GM23248 (cell line): ENCODE measurements at regions not wholly inside any gene's neighbourhood (a gene's known extent, or its start where the extent isn't known, plus 50 kb on each side); places are given as distances from the start of the nearest gene placed in this dataset.
"Not testable (repeated sequence)": the region's sequence is repeated elsewhere in the genome, so short reads cannot be mapped to it uniquely, and the experiment has no call there.

Experiments
- DNase-seq: peaks from one replicate; pipeline ENCODE4 v3.0.0-alpha.2; 2015
- H2AFZ ChIP-seq: fragments of 200-600 bp; sonication (generic); 2 replicates; pipeline ENCODE4 v1.6.1; 2016; ENCODE audit warnings: antibody characterized with exemption
- H3F3A ChIP-seq: fragments of 200-600 bp; sonication (generic); 2 replicates; pipeline ENCODE4 v1.6.1; 2016; ENCODE audit warnings: mild to moderate bottlenecking, antibody characterized with exemption, mixed run types; ENCODE audit not compliant: insufficient read depth
- H3K27ac ChIP-seq: fragments of 200-600 bp; sonication (generic); 2 replicates; pipeline ENCODE4 v1.5.1; 2016; ENCODE audit warnings: mild to moderate bottlenecking
- H3K27me3 ChIP-seq: fragments of 200-600 bp; sonication (generic); replicated peaks from 2 replicates; pipeline ENCODE4 v1.6.1; 2016; ENCODE audit warnings: mild to moderate bottlenecking; ENCODE audit not compliant: insufficient read depth
- H3K36me3 ChIP-seq: fragments of 200-600 bp; sonication (generic); 2 replicates; pipeline ENCODE4 v1.6.1; 2016; ENCODE audit warnings: low read depth, mild to moderate bottlenecking
- H3K4me1 ChIP-seq: fragments of 200-600 bp; sonication (generic); 2 replicates; pipeline ENCODE4 v1.6.1; 2016; ENCODE audit warnings: mild to moderate bottlenecking; ENCODE audit not compliant: insufficient read depth
- H3K4me2 ChIP-seq: fragments of 200-600 bp; sonication (generic); one replicate; pipeline ENCODE4 v1.6.1; 2016; ENCODE audit warnings: mild to moderate bottlenecking; ENCODE audit not compliant: unreplicated experiment
- H3K4me3 ChIP-seq: fragments of 200-600 bp; sonication (generic); 2 replicates; pipeline ENCODE4 v1.5.1; 2016; ENCODE audit warnings: mild to moderate bottlenecking
- H3K79me2 ChIP-seq: fragments of 200-600 bp; sonication (generic); 2 replicates; pipeline ENCODE4 v1.6.1; 2016; ENCODE audit warnings: mild to moderate bottlenecking; ENCODE audit not compliant: insufficient read depth
- H3K9ac ChIP-seq: fragments of 200-600 bp; sonication (generic); 2 replicates; pipeline ENCODE4 v1.6.1; 2016; ENCODE audit warnings: mild to moderate bottlenecking
- H3K9me2 ChIP-seq: fragments of 200-600 bp; sonication (generic); 2 replicates; pipeline ENCODE4 v1.6.1; 2016; ENCODE audit warnings: mixed run types, mild to moderate bottlenecking, moderate library complexity; ENCODE audit not compliant: insufficient read depth
- H3K9me3 ChIP-seq: fragments of 200-600 bp; sonication (generic); one replicate; pipeline ENCODE4 v1.6.1; 2017; ENCODE audit warnings: low read depth
- H4K20me1 ChIP-seq: fragments of 200-600 bp; sonication (generic); 2 replicates; pipeline ENCODE4 v1.6.0; 2016; ENCODE audit not compliant: insufficient read depth
- EZH2 ChIP-seq: fragments of 200-600 bp; sonication (generic); IDR thresholded peaks from 2 replicates; pipeline ENCODE4 v1.6.1; 2018; ENCODE audit warnings: antibody characterized with exemption, mild to moderate bottlenecking; ENCODE audit not compliant: insufficient read depth, poor library complexity, severe bottlenecking
- EZH2phosphoT487 ChIP-seq: fragments of 200-600 bp; sonication (generic); IDR thresholded peaks from 2 replicates; pipeline ENCODE4 v1.6.1; 2018; ENCODE audit warnings: antibody characterized with exemption, moderate library complexity, mild to moderate bottlenecking, low read depth; ENCODE audit not compliant: insufficient read depth
- WGBS, 2 experiments: methylation state at CpG; one replicate each; pipeline ENCODE4 v1.1.6; 2015 to 2017; ENCODE audit warnings: low lambda C conversion rate in 2 of 2, low coverage in 1 of 2; ENCODE audit errors: missing lambda C conversion rate in 2 of 2; 5-methylcytosine and 5-hydroxymethylcytosine counted together
- in situ Hi-C: fragments of 300-500 bp; cut with MboI; formaldehyde crosslinking; loops from 2 replicates; pipeline ENCODE4 v1.15.0; 2020

DNA sequence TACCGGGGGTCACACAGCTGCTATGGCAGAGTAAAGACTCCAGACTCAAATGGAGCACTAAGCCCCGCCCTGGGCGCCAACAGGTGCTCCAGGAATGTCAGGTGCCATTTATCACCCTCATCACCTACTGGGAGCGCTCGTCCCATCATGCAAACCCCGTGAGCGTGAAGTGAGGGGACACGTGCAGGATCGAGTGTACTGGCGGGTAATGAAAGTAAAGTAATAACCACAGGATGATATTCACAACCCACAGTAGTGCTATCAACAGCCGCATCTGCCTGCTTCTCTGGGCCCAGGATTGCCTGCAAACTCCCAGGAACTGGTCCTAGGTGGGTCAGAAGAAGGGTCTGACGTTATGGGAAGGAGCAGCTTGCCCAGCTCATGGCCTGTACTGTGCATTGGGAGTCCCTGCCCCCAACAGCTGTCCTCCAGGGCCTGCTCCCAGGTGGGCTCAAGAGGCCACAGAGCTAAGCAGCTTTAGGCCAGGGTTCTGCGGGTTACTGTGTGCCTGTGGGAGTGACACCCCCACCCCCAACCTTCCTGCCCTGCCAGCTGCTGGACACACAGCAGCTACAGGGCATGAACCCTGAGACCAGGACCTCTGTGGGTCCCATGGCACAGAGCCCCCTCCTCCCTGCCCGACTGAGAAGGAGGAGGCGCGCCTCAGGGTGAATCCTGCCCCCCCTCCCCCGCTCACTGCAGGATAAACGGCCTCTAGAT lies 120.5 kb upstream of the SULF2 start:
- H3K4me3 ChIP-seq: no peak overlapping the region
- no peaks in the 10 kb centered on the region for H3K79me2 ChIP-seq
- no peak for DNase-seq
- H3K27me3 ChIP-seq: no peaks in the 10 kb centered on the region
- H3K9me3 ChIP-seq: no peaks in the 10 kb centered on the region
- H3K9me2 ChIP-seq: no peaks in the 10 kb centered on the region
- H4K20me1 ChIP-seq: no peaks in the 10 kb centered on the region
- WGBS, 2 experiments: 64 to 72% methylated on average over 17 to 18 of the region's 18 CpGs
- no peak overlapping the region for H3K27ac ChIP-seq
- no peaks in the 10 kb centered on the region for H3K36me3 ChIP-seq
- no peak overlapping the region for H3K4me2 ChIP-seq
- in situ Hi-C loops: no loop called here
- no peaks in the 10 kb centered on the region for H3F3A ChIP-seq
- no peaks in the 10 kb centered on the region for H3K4me1 ChIP-seq
- no peak for TF ChIP-seq EZH2
- TF ChIP-seq EZH2phosphoT487: no peak
- H2AFZ ChIP-seq: no peak overlapping the region
- H3K9ac ChIP-seq: no peak overlapping the region

DNA sequence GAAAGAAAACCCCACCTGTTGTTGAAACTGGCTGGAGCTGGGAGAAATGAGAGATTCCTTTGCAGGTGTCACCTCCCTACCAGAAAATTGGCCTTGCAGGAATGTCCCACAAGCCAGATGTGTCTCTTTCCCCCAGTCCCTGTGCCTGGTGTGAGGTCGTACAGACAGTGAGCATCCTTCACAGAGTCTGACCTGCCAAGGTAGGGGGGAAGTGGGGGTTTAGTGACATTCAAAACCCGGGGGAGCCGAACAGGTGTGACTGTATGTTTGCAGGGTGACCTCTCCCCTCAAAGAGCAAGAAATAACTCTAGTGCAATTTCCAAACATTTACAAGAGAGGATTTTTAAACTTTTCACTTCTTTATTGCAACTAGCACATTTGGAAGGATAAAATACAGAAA lies 117.7 kb upstream of the SULF2 start:
- H3K4me2 ChIP-seq, H3K36me3 ChIP-seq, H4K20me1 ChIP-seq, H3K9me3 ChIP-seq, H3K4me1 ChIP-seq, H3K27ac ChIP-seq, H3K27me3 ChIP-seq, DNase-seq, H3K9me2 ChIP-seq, in situ Hi-C loops, H3K9ac ChIP-seq, H2AFZ ChIP-seq, H3K79me2 ChIP-seq, H3K4me3 ChIP-seq, H3F3A ChIP-seq: not testable (repeated sequence)
- 29 to 72% methylated on average over 3 of the region's 3 CpGs for WGBS, 2 experiments

DNA sequence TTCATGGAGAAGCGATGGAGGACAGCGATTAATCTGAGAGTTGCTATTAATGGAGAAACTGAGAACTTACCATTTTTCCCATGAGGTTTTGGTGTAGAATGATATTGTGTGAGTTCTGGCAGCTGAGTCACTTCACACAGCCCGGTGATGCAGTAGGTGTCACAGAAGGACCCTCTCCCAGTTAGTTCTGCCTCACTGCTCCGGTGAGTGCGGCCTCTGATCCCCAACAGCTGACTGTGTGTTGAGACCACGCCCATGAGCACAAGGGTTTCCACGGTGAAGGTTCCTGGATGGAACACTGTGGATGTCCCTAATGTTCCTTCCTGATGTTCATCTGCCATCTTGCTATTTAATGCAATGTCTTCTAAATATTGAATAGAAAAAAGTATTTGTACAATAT lies 114.0 kb upstream of the SULF2 start:
- in situ Hi-C loops, H3K9me2 ChIP-seq: not testable (repeated sequence)

DNA sequence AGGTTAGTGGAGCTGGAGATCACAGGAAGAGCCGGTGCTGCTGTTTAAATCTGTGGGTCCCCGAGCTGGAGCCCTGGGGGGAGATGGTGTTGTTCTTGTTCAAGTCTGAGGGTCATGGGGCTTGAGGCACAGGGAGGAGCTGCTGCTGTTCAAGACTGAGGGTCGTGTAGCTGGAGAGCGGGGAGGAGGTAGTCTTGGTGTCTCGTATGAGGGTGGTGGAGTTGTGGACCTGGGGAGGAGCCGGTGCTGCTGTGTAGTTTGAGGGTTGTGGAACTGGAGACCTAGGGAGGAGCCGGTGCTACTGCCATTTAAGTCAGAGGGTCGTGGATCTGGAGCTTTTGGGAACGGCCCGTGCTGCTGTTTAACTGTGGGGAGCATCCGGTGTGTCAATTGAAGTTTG lies 112.2 kb upstream of the SULF2 start:
- Histone ChIP-seq H3F3A (no peaks in the 10 kb centered on the region), H3K27ac (no peak overlapping the region), H3K9ac (no peak overlapping the region), H4K20me1 (no peaks in the 10 kb centered on the region), H3K9me2 (no peaks in the 10 kb centered on the region), H3K4me1 (no peaks in the 10 kb centered on the region), H2AFZ (no peak overlapping the region), H3K79me2 (no peaks in the 10 kb centered on the region), H3K9me3 (no peaks in the 10 kb centered on the region), H3K4me2 (no peak overlapping the region), H3K27me3 (no peaks in the 10 kb centered on the region), H3K4me3 (no peak overlapping the region), H3K36me3 (no peaks in the 10 kb centered on the region)
- in situ Hi-C loops: no loop called here
- no peak for DNase-seq
- no peak for TF ChIP-seq EZH2phosphoT487
- TF ChIP-seq EZH2: no peak
- WGBS, 2 experiments: 45 to 51% methylated on average over 11 of the region's 11 CpGs

More for the DNA sequence above, 114.0 kb upstream of the SULF2 start:
- not testable (repeated sequence) for H2AFZ ChIP-seq, H3K27me3 ChIP-seq, H3K9me3 ChIP-seq, H3K36me3 ChIP-seq, H4K20me1 ChIP-seq, H3F3A ChIP-seq, H3K4me2 ChIP-seq, H3K9ac ChIP-seq, H3K4me3 ChIP-seq, H3K4me1 ChIP-seq, H3K27ac ChIP-seq, H3K79me2 ChIP-seq, DNase-seq
- no CpG with 5 or more reads among the region's 7 CpGs for WGBS, 2 experiments

DNA sequence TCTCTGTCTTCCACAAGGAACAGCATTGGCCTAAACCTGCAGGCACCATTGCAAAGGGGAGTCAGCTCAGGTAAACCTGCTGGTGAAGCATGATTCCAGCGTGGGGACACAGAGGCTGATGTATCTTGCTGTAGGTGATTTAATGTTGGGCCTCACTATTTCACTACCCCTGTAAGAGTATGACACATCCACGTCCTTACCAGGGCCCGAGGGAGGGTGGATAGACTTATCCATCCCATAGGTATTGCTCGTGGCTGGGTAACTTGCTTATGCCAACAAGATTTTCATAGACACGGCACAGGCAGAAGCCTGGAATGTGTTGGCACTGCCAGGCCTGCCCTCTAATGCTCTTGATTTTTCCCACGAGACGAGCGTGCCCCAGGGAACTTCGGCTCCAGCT lies 107.4 kb upstream of the SULF2 start:
- H3K9me3 ChIP-seq, H3K4me3 ChIP-seq, in situ Hi-C loops, H3F3A ChIP-seq, H2AFZ ChIP-seq, H3K79me2 ChIP-seq, H3K27ac ChIP-seq, H3K36me3 ChIP-seq, DNase-seq, H4K20me1 ChIP-seq, H3K9ac ChIP-seq, H3K27me3 ChIP-seq, H3K9me2 ChIP-seq, H3K4me2 ChIP-seq, H3K4me1 ChIP-seq: not testable (repeated sequence)
- WGBS, 2 experiments: 48 to 60% methylated on average over 4 to 6 of the region's 9 CpGs

DNA sequence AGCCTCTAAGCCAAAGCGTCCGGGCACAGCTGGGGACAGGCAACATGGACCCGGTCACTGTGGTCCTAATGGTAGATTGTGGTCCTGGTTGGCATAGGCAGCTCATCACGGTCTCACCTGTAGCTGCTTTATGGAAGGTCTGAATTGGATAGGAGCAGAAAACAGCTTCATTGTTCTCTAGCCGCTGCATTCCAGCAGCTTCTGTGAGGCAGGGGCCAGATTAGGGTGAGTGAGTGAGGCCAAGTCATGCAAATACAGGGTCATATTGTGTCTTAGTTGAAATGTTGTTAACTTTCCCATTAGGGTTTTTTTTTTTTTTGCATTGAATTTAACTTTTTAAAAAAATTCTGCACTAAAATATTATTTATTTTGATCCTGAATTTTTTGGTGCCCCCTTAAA lies 105.4 kb upstream of the SULF2 start:
- H3K79me2 ChIP-seq, in situ Hi-C loops, H3K4me3 ChIP-seq, H3K27me3 ChIP-seq, H3K27ac ChIP-seq, H2AFZ ChIP-seq, H3F3A ChIP-seq, H3K9me3 ChIP-seq, DNase-seq, H3K9ac ChIP-seq, H3K36me3 ChIP-seq, H3K9me2 ChIP-seq, H4K20me1 ChIP-seq, H3K4me2 ChIP-seq, H3K4me1 ChIP-seq: not testable (repeated sequence)
- 89 to 93% methylated on average over 5 of the region's 5 CpGs for WGBS, 2 experiments

DNA sequence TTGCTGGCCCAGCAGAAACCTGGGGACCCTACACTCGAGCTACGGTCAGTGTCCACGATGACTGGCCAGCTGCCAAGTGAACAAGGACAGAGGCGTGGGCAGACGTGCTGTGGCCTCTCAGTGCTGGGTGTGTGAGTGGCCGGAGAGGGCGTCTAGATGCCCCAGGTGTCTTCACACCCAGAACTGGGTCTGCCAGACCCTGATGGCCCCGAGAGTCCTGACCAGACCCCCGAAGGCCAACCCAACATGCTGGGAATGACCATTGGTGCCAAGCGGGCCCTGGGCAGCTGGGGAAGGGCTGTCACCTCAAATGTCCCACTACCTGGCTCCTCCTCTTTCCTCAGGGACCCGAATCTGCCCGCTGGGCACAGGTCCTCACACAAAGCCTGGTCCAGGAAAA lies 104.5 kb upstream of the SULF2 start:
- H2AFZ ChIP-seq, H3K4me2 ChIP-seq, H3K9me3 ChIP-seq, H3K4me1 ChIP-seq, H3K9me2 ChIP-seq, H4K20me1 ChIP-seq, H3K27ac ChIP-seq, DNase-seq, H3K36me3 ChIP-seq, H3K9ac ChIP-seq, H3K79me2 ChIP-seq, H3K27me3 ChIP-seq, in situ Hi-C loops, H3K4me3 ChIP-seq, H3F3A ChIP-seq: not testable (repeated sequence)
- 37 to 44% methylated on average over 9 to 12 of the region's 12 CpGs for WGBS, 2 experiments
